ENCODE measurements at regions not wholly inside any gene's neighbourhood (a gene's known extent, or its start where the extent isn't known, plus 50 kb on each side); places are given as distances from the start of the nearest gene placed in this dataset.

DNA sequence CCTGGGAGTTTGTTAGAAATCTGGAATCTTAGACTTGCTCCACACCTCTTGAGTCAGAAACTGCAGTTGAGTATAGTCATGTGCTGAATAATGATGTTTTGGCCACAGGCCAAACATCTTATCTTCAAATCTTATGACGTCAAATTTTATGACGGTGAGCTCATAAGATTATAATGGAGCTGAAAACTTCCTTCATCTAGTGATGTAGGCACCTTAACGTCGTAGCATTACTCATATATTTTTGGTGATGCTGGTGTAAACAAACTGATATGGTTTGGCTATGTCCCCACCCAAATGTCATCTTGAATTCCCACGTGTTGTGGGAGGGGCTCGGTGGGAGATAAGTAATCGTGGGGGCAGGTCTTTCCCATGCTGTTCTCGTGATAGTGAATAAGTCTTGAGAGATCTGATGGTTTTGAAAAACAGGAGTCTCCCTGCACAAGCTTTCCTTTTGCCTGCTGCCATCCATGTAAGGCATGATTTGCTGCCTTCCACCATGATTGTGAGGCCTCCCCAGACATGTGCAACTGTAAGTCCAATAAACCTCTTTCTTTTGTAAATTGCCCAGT, 268.0 kb upstream of the PROK2 start:
- Histone ChIP-seq H3K27me3 (no peaks in the 10 kb centered on the region), H3K9ac (no peak overlapping the region), H3K4me3 (no peak overlapping the region), H3K27ac (no peak overlapping the region), H4K20me1 (no peaks in the 10 kb centered on the region), H3K36me3 (no peaks in the 10 kb centered on the region), H3K4me2 (no peak overlapping the region), H3K4me1 (no peaks in the 10 kb centered on the region), H3K9me3 (no peaks in the 10 kb centered on the region)
- no peak for TF ChIP-seq Cebpa-rat (IDR thresholded peaks at IDR 0.05)

GRCh38 chr3:72050771-72051170, 265.8 kb upstream of the PROK2 start:
- no peaks in the 10 kb centered on the region for H3K36me3 ChIP-seq
- H3K4me3 ChIP-seq: no peak overlapping the region
- no peaks in the 10 kb centered on the region for H3K4me1 ChIP-seq
- H4K20me1 ChIP-seq: no peaks in the 10 kb centered on the region
- H3K27me3 ChIP-seq: no peaks in the 10 kb centered on the region
- H3K9ac ChIP-seq: no peak overlapping the region
- TF ChIP-seq Cebpa-rat (IDR thresholded peaks at IDR 0.05): no peak
- no peak overlapping the region for H3K27ac ChIP-seq
- H3K9me3 ChIP-seq: no peaks in the 10 kb centered on the region
- no peak overlapping the region for H3K4me2 ChIP-seq

- no peaks in the 10 kb centered on the region for H3K4me1 ChIP-seq
- no peaks in the 10 kb centered on the region for H4K20me1 ChIP-seq
- H3K36me3 ChIP-seq: no peaks in the 10 kb centered on the region
- H3K27ac ChIP-seq: no peak overlapping the region
- H3K4me3 ChIP-seq: no peak overlapping the region
- TF ChIP-seq Cebpa-rat (IDR thresholded peaks at IDR 0.05): no peak
- no peak overlapping the region for H3K4me2 ChIP-seq
- H3K27me3 ChIP-seq: no peaks in the 10 kb centered on the region
- no peak overlapping the region for H3K9ac ChIP-seq
- H3K9me3 ChIP-seq: no peaks in the 10 kb centered on the region
Observed at GRCh38 chr3:72050048-72050632, 265.2 kb upstream of the PROK2 start.

- H3K4me1 ChIP-seq: no peaks in the 10 kb centered on the region
- H3K36me3 ChIP-seq: no peaks in the 10 kb centered on the region
- no peak for TF ChIP-seq Cebpa-rat (IDR thresholded peaks at IDR 0.05)
Observed at GRCh38 chr3:72049300-72049699, 264.4 kb upstream of the PROK2 start.

GRCh38 chr3:72048873-72049272, 263.9 kb upstream of the PROK2 start:
- no peaks in the 10 kb centered on the region for H3K27me3 ChIP-seq
- TF ChIP-seq Cebpa-rat (IDR thresholded peaks at IDR 0.05): no peak
- no peak overlapping the region for H3K27ac ChIP-seq
- no peak overlapping the region for H3K4me3 ChIP-seq
- H3K9ac ChIP-seq: no peak overlapping the region
- H3K4me2 ChIP-seq: no peak overlapping the region
- H3K9me3 ChIP-seq: no peaks in the 10 kb centered on the region
- no peaks in the 10 kb centered on the region for H4K20me1 ChIP-seq
- no peaks in the 10 kb centered on the region for H3K4me1 ChIP-seq
- no peaks in the 10 kb centered on the region for H3K36me3 ChIP-seq

More at GRCh38 chr3:72049300-72049699, 264.4 kb upstream of the PROK2 start:
- Histone ChIP-seq H3K9me3 (no peaks in the 10 kb centered on the region), H3K4me2 (no peak overlapping the region), H3K27ac (no peak overlapping the region), H3K4me3 (no peak overlapping the region), H3K9ac (no peak overlapping the region), H3K27me3 (no peaks in the 10 kb centered on the region), H4K20me1 (no peaks in the 10 kb centered on the region)

DNA sequence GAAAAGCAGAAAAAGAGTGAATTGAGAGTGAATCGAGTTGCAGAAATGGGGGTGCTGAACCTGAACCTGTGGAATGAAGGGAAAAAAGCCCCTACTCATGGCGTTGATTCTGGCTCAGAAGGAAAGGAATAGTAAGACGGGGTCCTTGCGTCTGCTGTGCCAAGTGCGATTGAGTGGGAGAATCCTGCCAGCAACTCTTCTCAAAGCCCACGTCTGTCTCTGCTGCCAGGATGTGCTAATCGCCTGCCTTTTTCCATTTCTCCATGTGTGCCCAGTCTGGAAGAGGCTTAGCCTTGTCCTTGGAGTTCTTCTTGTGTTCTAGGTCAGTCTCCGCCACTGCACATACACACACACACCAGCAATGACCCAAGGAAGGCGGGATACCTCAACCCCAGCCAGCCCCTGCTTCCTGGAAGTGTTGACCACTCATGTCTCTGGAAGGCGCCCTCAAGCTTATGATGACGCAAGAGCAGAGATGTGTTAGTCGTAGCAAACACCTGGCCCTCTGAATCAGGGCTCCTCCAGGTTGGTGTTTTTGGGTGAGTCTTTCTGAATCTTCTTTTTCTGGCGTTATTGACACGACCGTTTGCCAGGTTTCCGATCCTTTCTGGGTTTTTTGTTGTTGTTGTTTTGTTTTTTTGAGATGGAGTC, 262.4 kb upstream of the PROK2 start:
- no peak overlapping the region for H3K27ac ChIP-seq
- H3K4me1 ChIP-seq: peaks cover 6% of the 10 kb centered on the region; the same call in 1 of the 2 replicates
- H3K9me3 ChIP-seq: no peaks in the 10 kb centered on the region
- H3K9ac ChIP-seq: no peak overlapping the region
- H3K36me3 ChIP-seq: no peaks in the 10 kb centered on the region
- TF ChIP-seq Cebpa-rat (IDR thresholded peaks at IDR 0.05): peak; percentile 37; the same call in 1 of the 2 replicates
- no peaks in the 10 kb centered on the region for H3K27me3 ChIP-seq
- no peaks in the 10 kb centered on the region for H4K20me1 ChIP-seq
- no peak overlapping the region for H3K4me3 ChIP-seq
- H3K4me2 ChIP-seq: no peak overlapping the region

- no peaks in the 10 kb centered on the region for H3K36me3 ChIP-seq
- H3K4me1 ChIP-seq: peaks cover 6% of the 10 kb centered on the region; the same call in 1 of the 2 replicates
- H4K20me1 ChIP-seq: no peaks in the 10 kb centered on the region
- H3K4me3 ChIP-seq: no peak overlapping the region
- no peaks in the 10 kb centered on the region for H3K9me3 ChIP-seq
- no peak for TF ChIP-seq Cebpa-rat (IDR thresholded peaks at IDR 0.05)
- no peaks in the 10 kb centered on the region for H3K27me3 ChIP-seq
- no peak overlapping the region for H3K27ac ChIP-seq
- no peak overlapping the region for H3K9ac ChIP-seq
- no peak overlapping the region for H3K4me2 ChIP-seq
Observed at GRCh38 chr3:72044231-72044855, 259.4 kb upstream of the PROK2 start.

DNA sequence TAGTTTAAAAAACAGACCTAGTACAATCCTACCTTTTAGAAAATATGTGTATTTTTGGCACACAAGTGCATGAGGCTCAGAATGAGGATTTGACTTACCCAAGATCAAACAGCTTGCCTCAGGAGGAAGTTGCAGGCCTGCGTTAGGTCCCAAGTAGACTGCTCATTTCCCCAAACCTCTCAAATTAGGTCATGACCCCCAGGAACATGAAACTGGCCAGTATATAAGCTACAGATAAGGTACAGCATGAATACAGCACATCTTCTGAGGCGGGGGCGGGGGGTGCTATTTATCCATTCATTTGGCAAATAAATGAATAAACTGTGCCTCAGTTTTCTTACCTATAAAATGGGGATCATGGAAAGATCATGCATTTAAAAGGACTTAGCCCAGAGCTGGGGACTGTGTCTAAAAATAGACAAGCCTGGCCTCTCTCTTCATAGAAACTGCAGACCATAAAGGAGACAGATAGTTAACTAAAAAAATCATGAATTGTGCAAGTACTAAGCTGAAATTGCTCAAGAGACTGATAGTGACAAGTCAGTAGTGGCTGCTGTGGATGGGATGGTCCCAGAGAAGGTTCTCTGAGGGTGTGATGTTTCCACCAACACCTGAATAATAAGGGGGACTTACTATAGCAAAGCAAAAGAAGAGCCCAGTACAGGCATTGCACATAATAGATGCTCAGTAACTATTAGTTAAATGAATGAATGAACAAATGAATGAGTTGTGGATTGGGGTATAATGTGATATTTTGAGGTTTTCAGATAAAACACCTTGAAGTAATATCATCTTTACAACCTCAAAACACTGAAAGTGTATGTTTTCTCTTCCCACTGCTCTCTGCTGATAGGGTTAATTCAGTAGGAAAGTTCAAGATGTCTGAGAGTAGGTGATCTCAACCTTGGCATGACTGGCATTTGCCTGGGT, 258.5 kb upstream of the PROK2 start:
- Histone ChIP-seq H3K4me3 (no peak overlapping the region), H3K9ac (no peak overlapping the region), H3K4me1 (peaks cover 6% of the 10 kb centered on the region; the same call in 1 of the 2 replicates), H3K36me3 (no peaks in the 10 kb centered on the region), H3K4me2 (no peak overlapping the region), H4K20me1 (no peaks in the 10 kb centered on the region), H3K27ac (no peak overlapping the region), H3K27me3 (no peaks in the 10 kb centered on the region), H3K9me3 (no peaks in the 10 kb centered on the region)
- TF ChIP-seq Cebpa-rat (IDR thresholded peaks at IDR 0.05): no peak

GRCh38 chr3:72042397-72043203, 257.7 kb upstream of the PROK2 start:
- no peak overlapping the region for H3K27ac ChIP-seq
- H3K4me3 ChIP-seq: no peak overlapping the region
- no peaks in the 10 kb centered on the region for H3K27me3 ChIP-seq
- H4K20me1 ChIP-seq: no peaks in the 10 kb centered on the region
- H3K36me3 ChIP-seq: no peaks in the 10 kb centered on the region
- H3K9ac ChIP-seq: no peak overlapping the region
- no peak overlapping the region for H3K4me2 ChIP-seq
- no peak for TF ChIP-seq Cebpa-rat (IDR thresholded peaks at IDR 0.05)
- no peaks in the 10 kb centered on the region for H3K9me3 ChIP-seq
- peaks cover 6% of the 10 kb centered on the region; the same call in 1 of the 2 replicates for H3K4me1 ChIP-seq

Measured in BLaER1 (cell line).